GM12892 (cell line): ENCODE measurements at regions not wholly inside any gene's neighbourhood (a gene's known extent, or its start where the extent isn't known, plus 50 kb on each side); places are given as distances from the start of the nearest gene placed in this dataset.

Source experiments
- POLR2A ChIP-seq: IDR thresholded peaks from 2 replicates; pipeline ENCODE4 v1.6.1; 2011; ENCODE audit warnings: low read depth, low read length, control low read depth
- POLR2AphosphoS5 ChIP-seq: IDR thresholded peaks from 2 replicates; pipeline ENCODE4 v1.6.1; 2011; ENCODE audit warnings: low read depth, low read length, control low read depth
- TAF1 ChIP-seq: IDR thresholded peaks from 2 replicates; pipeline ENCODE4 v1.6.1; 2011; ENCODE audit warnings: low read depth, mild to moderate bottlenecking, control low read depth, low read length, borderline replicate concordance

- no peak for TF ChIP-seq POLR2A
- TF ChIP-seq TAF1 = no peak
- TF ChIP-seq POLR2AphosphoS5 = no peak
These were observed 216.9 kb upstream of the PLPPR1 start for GRCh38 chr9:100811643-100812042.
